Smooth muscle cell (in vitro differentiated cells): ENCODE measurements at regions not wholly inside any gene's neighbourhood (a gene's known extent, or its start where the extent isn't known, plus 50 kb on each side); places are given as distances from the start of the nearest gene placed in this dataset.

Experiments
- DNase-seq: peaks from one replicate; lab custom pipeline; 2025; ENCODE audit not compliant: unreplicated experiment; lab: John Stamatoyannopoulos, UW
- H2AFZ ChIP-seq: fragments of 200-600 bp; sonication (generic); 2 replicates; pipeline ENCODE4 v1.6.0; 2016; ENCODE audit warnings: antibody characterized with exemption, low read depth, mild to moderate bottlenecking
- H3F3A ChIP-seq: fragments of 200-600 bp; sonication (generic); 2 replicates; pipeline ENCODE4 v1.6.0; 2017; ENCODE audit warnings: antibody characterized with exemption, low read depth
- H3K27ac ChIP-seq: fragments of 200-600 bp; sonication (generic); 2 replicates; pipeline ENCODE4 v1.5.1; 2016; ENCODE audit warnings: low read depth, mild to moderate bottlenecking
- H3K27me3 ChIP-seq: fragments of 200-600 bp; sonication (generic); 2 replicates; pipeline ENCODE4 v1.6.1; 2016; ENCODE audit warnings: low read depth, mild to moderate bottlenecking
- H3K36me3 ChIP-seq: fragments of 200-600 bp; sonication (generic); 2 replicates; pipeline ENCODE4 v1.5.1; 2016; ENCODE audit warnings: low read depth
- H3K4me1 ChIP-seq: fragments of 200-600 bp; sonication (generic); 2 replicates; pipeline ENCODE4 v1.5.1; 2016; ENCODE audit warnings: low read depth
- H3K4me2 ChIP-seq: fragments of 200-600 bp; sonication (generic); 2 replicates; pipeline ENCODE4 v1.6.0; 2016; ENCODE audit warnings: mild to moderate bottlenecking
- H3K4me3 ChIP-seq: fragments of 200-600 bp; sonication (generic); 2 replicates; pipeline ENCODE4 v1.5.1; 2016; ENCODE audit warnings: mild to moderate bottlenecking
- H3K79me2 ChIP-seq: fragments of 200-600 bp; sonication (generic); 2 replicates; pipeline ENCODE4 v1.6.0; 2016; ENCODE audit warnings: low read depth, mild to moderate bottlenecking
- H3K9ac ChIP-seq: fragments of 200-600 bp; sonication (generic); 2 replicates; pipeline ENCODE4 v1.6.0; 2016; ENCODE audit warnings: low read depth
- H3K9me3 ChIP-seq: fragments of 200-600 bp; sonication (generic); replicated peaks from 2 replicates; pipeline ENCODE4 v1.5.1; 2016; ENCODE audit warnings: low read depth
- H4K20me1 ChIP-seq: fragments of 200-600 bp; sonication (generic); 2 replicates; pipeline ENCODE4 v1.6.0; 2016; ENCODE audit warnings: low read depth
- CTCF ChIP-seq: fragments of 200-600 bp; sonication (generic); IDR thresholded peaks from 2 replicates; pipeline ENCODE4 v1.5.1; 2017; ENCODE audit warnings: borderline replicate concordance, mild to moderate bottlenecking, antibody characterized with exemption; ENCODE audit not compliant: insufficient read depth, poor library complexity, severe bottlenecking
- WGBS: methylation state at CpG from one replicate; pipeline ENCODE4 v1.1.7; 2016; ENCODE audit warnings: low lambda C conversion rate; 5-methylcytosine and 5-hydroxymethylcytosine counted together

- Histone ChIP-seq H3K27ac (no peak overlapping the region), H3K4me2 (no peak overlapping the region), H3K36me3 (no peaks in the 10 kb centered on the region), H4K20me1 (no peaks in the 10 kb centered on the region), H3F3A (no peaks in the 10 kb centered on the region), H2AFZ (no peak overlapping the region), H3K9me3 (no peaks in the 10 kb centered on the region), H3K79me2 (no peaks in the 10 kb centered on the region), H3K4me3 (no peak overlapping the region), H3K27me3 (peaks cover 27% of the 10 kb centered on the region), H3K9ac (no peak overlapping the region), H3K4me1 (no peaks in the 10 kb centered on the region)
- WGBS = 71% methylated on average over 1 of the region's 1 CpG
- no peak for DNase-seq
- no peak for TF ChIP-seq CTCF
Observed at GRCh38 chr7:88516429-88516828, 209.7 kb upstream of the STEAP4 start.

DNA sequence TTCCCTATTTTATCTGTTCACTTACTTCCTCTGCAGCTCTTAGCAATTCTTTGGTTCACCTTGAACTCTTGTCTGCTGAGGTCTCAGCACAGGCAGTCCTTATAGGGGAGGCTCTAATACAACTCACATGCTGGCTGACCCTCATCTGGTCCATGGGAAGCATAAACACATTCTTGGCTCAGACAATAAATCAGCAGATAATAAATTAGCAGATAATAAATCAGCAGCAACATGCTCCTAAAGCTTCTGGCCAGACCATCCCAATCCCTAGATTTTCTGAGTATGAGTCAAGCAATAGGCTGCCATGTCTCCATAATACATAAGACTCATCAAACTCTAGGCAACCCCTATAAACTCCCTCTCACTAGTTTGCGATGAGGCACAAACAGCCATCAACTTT lies 208.6 kb upstream of the STEAP4 start:
- Histone ChIP-seq H4K20me1 (no peaks in the 10 kb centered on the region), H3K9me3 (no peaks in the 10 kb centered on the region), H3K79me2 (no peaks in the 10 kb centered on the region), H3K4me3 (no peak overlapping the region), H2AFZ (no peak overlapping the region), H3K4me1 (no peaks in the 10 kb centered on the region), H3F3A (no peaks in the 10 kb centered on the region), H3K4me2 (no peak overlapping the region), H3K27ac (no peak overlapping the region), H3K9ac (no peak overlapping the region), H3K36me3 (no peaks in the 10 kb centered on the region), H3K27me3 (peaks cover 24% of the 10 kb centered on the region)
- DNase-seq = no peak
- WGBS = 31% methylated on average over 1 of the region's 1 CpG
- no peak for TF ChIP-seq CTCF

DNA sequence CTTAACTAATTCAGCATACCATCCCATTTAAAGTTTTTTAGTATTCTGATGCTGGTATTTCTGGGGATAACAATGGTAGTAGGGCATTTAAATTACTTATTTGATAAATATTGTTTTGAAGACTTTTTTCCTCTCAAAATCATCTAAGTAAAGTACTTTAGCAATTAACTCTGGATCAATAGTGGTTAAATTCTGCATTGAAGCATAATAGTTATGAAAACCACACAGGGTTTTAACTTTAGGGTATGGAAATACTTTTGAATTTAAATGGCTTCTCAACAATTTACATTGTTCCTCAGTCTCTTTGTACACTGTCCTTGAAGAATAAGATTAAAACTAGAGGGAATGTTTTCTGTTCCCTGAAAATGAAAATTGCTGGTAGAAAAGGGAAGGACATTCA lies 202.6 kb upstream of the STEAP4 start:
- TF ChIP-seq CTCF = no peak
- no peaks in the 10 kb centered on the region for H3K36me3 ChIP-seq
- no peak overlapping the region for H3K4me2 ChIP-seq
- H3K4me1 ChIP-seq = no peaks in the 10 kb centered on the region
- H3F3A ChIP-seq = no peaks in the 10 kb centered on the region
- H4K20me1 ChIP-seq = no peaks in the 10 kb centered on the region
- H3K27me3 ChIP-seq = peaks cover 19% of the 10 kb centered on the region
- H2AFZ ChIP-seq = no peak overlapping the region
- H3K9ac ChIP-seq = no peak overlapping the region
- H3K9me3 ChIP-seq = no peaks in the 10 kb centered on the region
- no peak overlapping the region for H3K4me3 ChIP-seq
- no peak for DNase-seq
- H3K27ac ChIP-seq = no peak overlapping the region
- H3K79me2 ChIP-seq = no peaks in the 10 kb centered on the region

- H3K4me1 ChIP-seq = no peaks in the 10 kb centered on the region
- peaks cover 51% of the 10 kb centered on the region for H3K27me3 ChIP-seq
- WGBS = 36% methylated on average over 6 of the region's 6 CpGs
- TF ChIP-seq CTCF = no peak
- no peak overlapping the region for H3K27ac ChIP-seq
- H3K9ac ChIP-seq = no peak overlapping the region
- H3K4me2 ChIP-seq = no peak overlapping the region
- no peak overlapping the region for H2AFZ ChIP-seq
- no peak for DNase-seq
- H3F3A ChIP-seq = no peaks in the 10 kb centered on the region
- no peaks in the 10 kb centered on the region for H3K79me2 ChIP-seq
- no peaks in the 10 kb centered on the region for H4K20me1 ChIP-seq
- no peaks in the 10 kb centered on the region for H3K9me3 ChIP-seq
- H3K4me3 ChIP-seq = no peak overlapping the region
- H3K36me3 ChIP-seq = no peaks in the 10 kb centered on the region
Observed at GRCh38 chr7:88500131-88500530, 193.4 kb upstream of the STEAP4 start.
